IPS-15b (cell line): ENCODE measurements at regions not wholly inside any gene's neighbourhood (a gene's known extent, or its start where the extent isn't known, plus 50 kb on each side); places are given as distances from the start of the nearest gene placed in this dataset.

Experiments
- H3K27me3 ChIP-seq: one replicate; pipeline ENCODE4 v1.6.1; 2013; ENCODE audit warnings: low read length; ENCODE audit not compliant: control insufficient read depth, insufficient read depth
- H3K36me3 ChIP-seq: one replicate; pipeline ENCODE4 v1.6.1; 2013; ENCODE audit warnings: low read length; ENCODE audit not compliant: control insufficient read depth, insufficient read depth
- H3K4me1 ChIP-seq: one replicate; pipeline ENCODE4 v1.6.1; 2013; ENCODE audit warnings: mild to moderate bottlenecking, low read length; ENCODE audit not compliant: control insufficient read depth, insufficient read depth
- H3K4me3 ChIP-seq: one replicate; pipeline ENCODE4 v1.5.1; 2013; ENCODE audit warnings: low read depth, low read length
- H3K9ac ChIP-seq: one replicate; pipeline ENCODE4 v1.6.1; 2013; ENCODE audit warnings: low read depth, mild to moderate bottlenecking, low read length
- H3K9me3 ChIP-seq: one replicate; pipeline ENCODE4 v1.6.1; 2013; ENCODE audit warnings: mild to moderate bottlenecking, low read length; ENCODE audit not compliant: control insufficient read depth, insufficient read depth

DNA sequence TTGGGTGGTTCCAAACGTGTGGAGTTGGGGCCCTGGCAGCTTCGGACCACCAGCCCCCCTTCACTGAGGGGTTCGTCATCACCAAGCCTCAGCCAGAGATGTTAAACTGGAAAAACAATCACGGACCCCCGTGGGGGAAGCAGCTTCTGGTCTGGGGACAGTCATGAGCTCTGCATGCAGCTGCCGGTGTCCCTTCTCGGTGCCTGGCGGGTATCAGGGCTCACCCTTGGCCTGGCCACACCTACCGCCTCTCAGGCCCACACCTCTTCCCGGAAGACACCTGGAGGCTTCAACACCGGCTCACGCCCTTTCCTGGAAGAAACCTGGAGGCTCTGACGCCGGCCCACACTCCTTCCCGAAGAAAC is 77.8 kb upstream of the BHLHE23 start:
- Histone ChIP-seq H3K4me1 (no peaks in the 10 kb centered on the region), H3K4me3 (no peak overlapping the region), H3K9ac (no peak overlapping the region), H3K9me3 (no peaks in the 10 kb centered on the region), H3K36me3 (no peaks in the 10 kb centered on the region), H3K27me3 (no peaks in the 10 kb centered on the region)

GRCh38 chr20:63083831-63084562 is 77.2 kb upstream of the BHLHE23 start:
- Histone ChIP-seq H3K9me3 (no peaks in the 10 kb centered on the region), H3K27me3 (no peaks in the 10 kb centered on the region), H3K9ac (no peak overlapping the region), H3K4me3 (no peak overlapping the region), H3K4me1 (no peaks in the 10 kb centered on the region), H3K36me3 (no peaks in the 10 kb centered on the region)

DNA sequence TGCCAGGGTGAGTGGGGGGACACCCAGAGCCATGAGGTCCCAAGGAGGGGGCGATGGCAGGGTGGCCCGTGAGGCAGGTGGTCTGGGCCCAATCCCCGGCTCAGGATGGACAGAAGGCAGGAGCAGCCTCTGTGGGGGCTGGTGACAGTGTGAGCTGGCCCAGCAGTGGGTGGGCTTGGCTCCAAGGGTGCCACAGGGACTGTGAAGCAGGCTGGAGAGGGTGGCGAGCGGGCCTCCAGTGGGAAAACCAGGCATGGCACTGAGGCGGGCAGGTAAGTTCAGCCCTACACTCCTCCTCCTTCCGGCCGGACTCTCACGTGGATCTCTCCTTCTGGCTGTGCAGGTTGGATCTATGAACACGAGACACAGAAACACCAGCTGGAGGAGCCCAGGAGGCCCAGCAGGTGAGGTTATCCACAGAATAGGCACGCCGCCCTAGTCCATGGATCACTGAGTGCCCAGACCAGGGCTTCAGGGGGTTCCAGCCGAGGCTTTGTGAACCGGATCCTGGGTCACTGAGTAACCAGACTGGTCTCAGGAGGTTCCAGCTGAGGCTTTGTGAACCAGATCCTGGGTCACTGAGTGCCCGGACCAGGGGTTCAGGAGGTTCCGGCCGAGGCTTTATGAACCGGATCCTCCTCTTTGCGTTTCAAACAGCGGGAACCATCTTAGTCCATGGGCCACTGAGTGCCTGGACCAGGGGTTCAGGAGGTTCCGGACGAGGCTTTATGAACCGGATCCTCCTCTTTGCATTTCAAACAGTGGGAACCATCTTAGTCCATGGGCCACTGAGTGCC is 76.4 kb upstream of the BHLHE23 start:
- no peaks in the 10 kb centered on the region for H3K27me3 ChIP-seq
- H3K4me1 ChIP-seq, result no peaks in the 10 kb centered on the region
- H3K9me3 ChIP-seq, result no peaks in the 10 kb centered on the region
- no peak overlapping the region for H3K9ac ChIP-seq
- no peak overlapping the region for H3K4me3 ChIP-seq
- H3K36me3 ChIP-seq, result no peaks in the 10 kb centered on the region

DNA sequence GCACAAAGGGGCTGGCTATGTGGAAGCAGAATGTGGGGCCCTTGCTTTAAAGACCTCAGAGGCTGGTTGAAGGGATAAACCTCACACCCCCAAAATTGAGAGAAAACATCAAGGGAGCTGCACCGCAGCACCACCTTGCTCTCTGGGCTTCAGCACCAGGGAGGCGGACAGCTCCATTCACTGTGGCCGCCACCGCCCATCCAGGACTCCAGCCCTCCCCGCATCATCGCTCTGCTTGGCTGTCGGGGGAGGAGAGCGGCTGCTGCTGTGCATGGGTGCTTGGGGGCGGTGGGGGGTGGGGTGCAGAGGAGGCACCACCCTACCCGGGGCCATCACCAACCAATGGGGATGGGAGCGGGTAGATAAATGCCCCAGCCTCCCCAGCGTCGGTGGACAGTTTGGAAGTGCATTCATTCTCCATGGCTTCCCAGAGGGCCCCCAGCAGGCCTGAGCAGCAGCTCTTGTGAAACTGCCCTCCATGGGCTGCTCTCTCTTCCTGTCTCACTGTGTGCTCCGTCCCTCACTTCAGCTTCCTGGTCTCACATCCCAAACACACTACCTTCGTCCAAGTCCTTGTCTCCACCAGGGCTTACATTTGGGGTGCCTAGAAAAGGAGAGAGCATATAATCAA is 75.7 kb upstream of the BHLHE23 start:
- Histone ChIP-seq H3K9me3 (no peaks in the 10 kb centered on the region), H3K36me3 (no peaks in the 10 kb centered on the region), H3K4me3 (no peak overlapping the region), H3K4me1 (no peaks in the 10 kb centered on the region), H3K9ac (no peak overlapping the region), H3K27me3 (no peaks in the 10 kb centered on the region)

GRCh38 chr20:63081831-63082230 is 75.1 kb upstream of the BHLHE23 start:
- H3K9me3 ChIP-seq, result no peaks in the 10 kb centered on the region
- no peaks in the 10 kb centered on the region for H3K36me3 ChIP-seq
- no peak overlapping the region for H3K4me3 ChIP-seq
- H3K27me3 ChIP-seq, result no peaks in the 10 kb centered on the region
- H3K9ac ChIP-seq, result no peak overlapping the region
- H3K4me1 ChIP-seq, result no peaks in the 10 kb centered on the region

GRCh38 chr20:63081351-63081750 is 74.6 kb upstream of the BHLHE23 start:
- Histone ChIP-seq H3K9me3 (no peaks in the 10 kb centered on the region), H3K9ac (no peak overlapping the region), H3K36me3 (no peaks in the 10 kb centered on the region), H3K27me3 (no peaks in the 10 kb centered on the region), H3K4me1 (no peaks in the 10 kb centered on the region), H3K4me3 (no peak overlapping the region)

GRCh38 chr20:63080811-63081210 is 74.0 kb upstream of the BHLHE23 start:
- H3K9ac ChIP-seq, result no peak overlapping the region
- no peaks in the 10 kb centered on the region for H3K27me3 ChIP-seq
- no peaks in the 10 kb centered on the region for H3K4me1 ChIP-seq

DNA sequence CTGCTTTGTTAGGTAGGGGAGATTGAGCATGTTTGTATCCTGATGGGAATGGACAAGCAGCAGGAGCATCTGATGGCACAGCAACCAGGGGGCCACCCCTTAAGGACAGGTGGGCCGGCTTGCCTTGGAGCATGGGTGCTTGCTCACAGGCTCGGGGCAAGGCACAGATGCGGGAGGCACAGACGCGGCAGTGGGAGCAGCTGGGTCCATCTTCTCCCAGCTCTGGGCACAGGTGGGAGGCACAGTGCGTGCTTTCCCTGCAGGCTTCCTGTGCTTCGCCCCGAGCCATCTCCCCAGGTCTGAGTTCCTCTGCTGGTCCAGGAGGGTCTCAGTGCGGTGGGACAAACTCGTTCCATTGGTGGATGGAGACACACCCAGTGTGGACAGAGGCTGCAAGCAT is 73.6 kb upstream of the BHLHE23 start:
- H3K4me3 ChIP-seq, result no peak overlapping the region
- H3K9me3 ChIP-seq, result no peaks in the 10 kb centered on the region
- H3K27me3 ChIP-seq, result no peaks in the 10 kb centered on the region
- H3K4me1 ChIP-seq, result no peaks in the 10 kb centered on the region
- no peak overlapping the region for H3K9ac ChIP-seq
- no peaks in the 10 kb centered on the region for H3K36me3 ChIP-seq

More at GRCh38 chr20:63080811-63081210, 74.0 kb upstream of the BHLHE23 start:
- Histone ChIP-seq H3K36me3 (no peaks in the 10 kb centered on the region), H3K9me3 (no peaks in the 10 kb centered on the region), H3K4me3 (no peak overlapping the region)

- H3K36me3 ChIP-seq, result no peaks in the 10 kb centered on the region
- no peaks in the 10 kb centered on the region for H3K27me3 ChIP-seq
- H3K9ac ChIP-seq, result no peak overlapping the region
- H3K4me1 ChIP-seq, result no peaks in the 10 kb centered on the region
- H3K9me3 ChIP-seq, result no peaks in the 10 kb centered on the region
- no peak overlapping the region for H3K4me3 ChIP-seq
Observed at GRCh38 chr20:63079971-63080370, 73.2 kb upstream of the BHLHE23 start.

GRCh38 chr20:63077705-63078104 is 70.9 kb upstream of the BHLHE23 start:
- no peak overlapping the region for H3K9ac ChIP-seq
- no peak overlapping the region for H3K4me3 ChIP-seq
- no peaks in the 10 kb centered on the region for H3K36me3 ChIP-seq
- H3K4me1 ChIP-seq, result no peaks in the 10 kb centered on the region
- H3K27me3 ChIP-seq, result peaks cover 9% of the 10 kb centered on the region
- no peaks in the 10 kb centered on the region for H3K9me3 ChIP-seq

- Histone ChIP-seq H3K4me1 (no peaks in the 10 kb centered on the region), H3K27me3 (peaks cover 14% of the 10 kb centered on the region)
Observed at GRCh38 chr20:63076421-63076820, 69.7 kb upstream of the BHLHE23 start.

DNA sequence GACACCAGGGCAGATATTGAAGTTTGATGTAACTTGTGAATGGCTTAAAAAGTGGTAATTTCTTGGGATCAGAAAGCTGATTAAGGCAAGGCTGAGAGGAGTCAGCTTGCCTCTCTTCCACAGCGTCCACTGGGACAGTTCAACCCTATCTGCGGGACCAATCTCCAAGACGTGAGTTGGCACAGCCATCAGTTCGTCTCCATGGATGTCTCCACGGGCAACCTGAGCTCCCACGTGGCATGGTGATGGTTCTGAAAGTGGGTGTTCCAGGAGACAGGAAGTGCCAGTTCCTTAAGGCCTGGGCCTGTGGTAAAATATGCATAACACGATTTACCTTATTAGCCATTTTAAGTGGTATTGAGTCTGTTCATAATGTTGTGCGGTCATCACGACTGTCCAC is 67.9 kb upstream of the BHLHE23 start:
- H3K9me3 ChIP-seq, result no peaks in the 10 kb centered on the region
- H3K27me3 ChIP-seq, result peaks cover 24% of the 10 kb centered on the region
- no peak overlapping the region for H3K9ac ChIP-seq

More at GRCh38 chr20:63076421-63076820, 69.7 kb upstream of the BHLHE23 start:
- no peak overlapping the region for H3K4me3 ChIP-seq
- no peak overlapping the region for H3K9ac ChIP-seq
- H3K9me3 ChIP-seq, result no peaks in the 10 kb centered on the region
- no peaks in the 10 kb centered on the region for H3K36me3 ChIP-seq

More for the DNA sequence above, 67.9 kb upstream of the BHLHE23 start:
- H3K4me1 ChIP-seq, result no peaks in the 10 kb centered on the region
- H3K4me3 ChIP-seq, result no peak overlapping the region
- no peaks in the 10 kb centered on the region for H3K36me3 ChIP-seq
